AG10803 (cell line): ENCODE measurements at regions not wholly inside any gene's neighbourhood (a gene's known extent, or its start where the extent isn't known, plus 50 kb on each side); places are given as distances from the start of the nearest gene placed in this dataset.
"Not testable (repeated sequence)": the region's sequence is repeated elsewhere in the genome, so short reads cannot be mapped to it uniquely, and the experiment has no call there.

Experiments used
- DNase-seq: peaks from one replicate; pipeline ENCODE4 v3.0.0; 2010; ENCODE audit warnings: low read depth
- H3K4me3 ChIP-seq: 2 replicates; pipeline ENCODE4 v1.5.1; 2011; ENCODE audit warnings: mild to moderate bottlenecking, low read length, control low read depth
- TF ChIP-seq, protein P1 (sequence below): conservative IDR thresholded peaks from 2 replicates; pipeline ENCODE4 v1.5.1; 2011; ENCODE audit warnings: mild to moderate bottlenecking, low read length, control low read depth, inconsistent platforms

- no peak for DNase-seq
- no peak overlapping the region for H3K4me3 ChIP-seq
- TF ChIP-seq, protein P1, sequence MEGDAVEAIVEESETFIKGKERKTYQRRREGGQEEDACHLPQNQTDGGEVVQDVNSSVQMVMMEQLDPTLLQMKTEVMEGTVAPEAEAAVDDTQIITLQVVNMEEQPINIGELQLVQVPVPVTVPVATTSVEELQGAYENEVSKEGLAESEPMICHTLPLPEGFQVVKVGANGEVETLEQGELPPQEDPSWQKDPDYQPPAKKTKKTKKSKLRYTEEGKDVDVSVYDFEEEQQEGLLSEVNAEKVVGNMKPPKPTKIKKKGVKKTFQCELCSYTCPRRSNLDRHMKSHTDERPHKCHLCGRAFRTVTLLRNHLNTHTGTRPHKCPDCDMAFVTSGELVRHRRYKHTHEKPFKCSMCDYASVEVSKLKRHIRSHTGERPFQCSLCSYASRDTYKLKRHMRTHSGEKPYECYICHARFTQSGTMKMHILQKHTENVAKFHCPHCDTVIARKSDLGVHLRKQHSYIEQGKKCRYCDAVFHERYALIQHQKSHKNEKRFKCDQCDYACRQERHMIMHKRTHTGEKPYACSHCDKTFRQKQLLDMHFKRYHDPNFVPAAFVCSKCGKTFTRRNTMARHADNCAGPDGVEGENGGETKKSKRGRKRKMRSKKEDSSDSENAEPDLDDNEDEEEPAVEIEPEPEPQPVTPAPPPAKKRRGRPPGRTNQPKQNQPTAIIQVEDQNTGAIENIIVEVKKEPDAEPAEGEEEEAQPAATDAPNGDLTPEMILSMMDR = no peak
Observed at GRCh38 chr13:111590796-111591195, 270.4 kb downstream of the TEX29 start.

GRCh38 chr13:111593490-111593889 is 273.0 kb downstream of the TEX29 start:
- not testable (repeated sequence) for DNase-seq, H3K4me3 ChIP-seq

GRCh38 chr13:111594606-111595005 is 274.2 kb downstream of the TEX29 start:
- no peak for DNase-seq
- TF ChIP-seq, protein P1 = no peak
- H3K4me3 ChIP-seq = no peak overlapping the region

DNA sequence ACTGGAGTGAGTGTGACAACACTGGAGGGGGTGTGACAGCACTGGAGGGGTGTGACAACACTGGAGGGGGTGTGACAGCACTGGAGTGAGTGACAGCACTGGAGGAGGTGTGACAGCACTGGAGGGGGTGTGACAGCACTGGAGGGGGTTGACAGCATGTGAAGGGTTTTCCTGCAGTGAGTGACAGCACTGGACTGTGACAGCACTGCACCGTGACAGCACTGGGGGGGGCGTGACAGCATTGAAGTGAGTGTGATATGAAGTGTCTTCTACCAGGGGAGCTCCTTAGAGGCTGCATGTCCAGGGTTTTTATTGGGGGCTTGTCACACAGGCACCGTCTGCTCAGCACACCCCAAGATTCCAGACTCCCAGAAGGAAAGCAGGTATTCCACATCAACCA is 274.8 kb downstream of the TEX29 start:
- no peak overlapping the region for H3K4me3 ChIP-seq
- DNase-seq = no peak
- TF ChIP-seq, protein P1 = no peak

- TF ChIP-seq, protein P1 = no peak
- no peak for DNase-seq
Observed at GRCh38 chr13:111595791-111596190, 275.3 kb downstream of the TEX29 start.

GRCh38 chr13:111597191-111597611 is 276.8 kb downstream of the TEX29 start:
- DNase-seq = no peak
- TF ChIP-seq, protein P1 = no peak
- no peak overlapping the region for H3K4me3 ChIP-seq

More at GRCh38 chr13:111595791-111596190, 275.3 kb downstream of the TEX29 start:
- H3K4me3 ChIP-seq = no peak overlapping the region

DNA sequence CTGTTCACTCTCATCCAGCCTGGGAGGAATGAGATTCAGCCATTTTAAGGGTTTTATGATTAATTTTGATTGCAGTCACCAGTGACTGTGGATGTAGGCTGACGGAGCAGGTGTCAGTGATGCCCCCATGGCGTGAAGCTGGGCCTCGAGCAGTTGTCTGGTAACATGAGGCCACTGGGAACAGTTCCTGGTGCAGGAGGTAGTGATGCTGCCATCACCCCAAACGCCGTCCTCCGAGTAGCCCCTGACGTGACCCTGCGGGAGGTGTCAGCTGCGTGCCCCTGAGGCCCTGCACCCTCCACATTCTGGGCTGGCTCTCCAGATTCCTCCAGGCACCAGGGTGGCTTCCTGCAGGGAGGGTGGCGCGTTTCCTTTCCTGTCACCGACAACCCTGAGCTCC is 277.2 kb downstream of the TEX29 start:
- TF ChIP-seq, protein P1 = no peak
- H3K4me3 ChIP-seq = no peak overlapping the region
- DNase-seq = no peak

DNA sequence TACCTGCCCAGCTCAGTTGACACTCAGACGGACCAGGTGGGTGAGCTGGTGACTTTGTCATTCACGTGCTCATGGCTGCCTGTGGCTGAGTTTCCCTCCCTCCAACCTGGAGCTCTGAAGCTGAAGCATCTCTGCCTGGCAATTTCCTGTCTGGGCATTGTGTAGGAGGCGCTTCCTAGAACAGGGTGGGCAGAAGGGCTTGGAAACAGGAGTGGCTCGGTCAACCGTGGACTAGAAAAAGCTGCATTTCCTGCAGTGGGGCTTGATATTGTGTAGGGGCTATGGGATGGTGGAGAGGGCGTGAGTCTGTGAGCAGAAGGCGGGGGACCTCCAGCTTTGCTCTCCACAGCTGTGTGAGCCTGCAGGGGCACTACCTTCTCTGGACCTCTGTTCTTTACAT is 278.3 kb downstream of the TEX29 start:
- H3K4me3 ChIP-seq = no peak overlapping the region
- no peak for DNase-seq
- TF ChIP-seq, protein P1 = no peak
